ENCODE measurements at regions not wholly inside any gene's neighbourhood (a gene's known extent, or its start where the extent isn't known, plus 50 kb on each side); places are given as distances from the start of the nearest gene placed in this dataset.
"Not testable (repeated sequence)": the region's sequence is repeated elsewhere in the genome, so short reads cannot be mapped to it uniquely, and the experiment has no call there.

DNA sequence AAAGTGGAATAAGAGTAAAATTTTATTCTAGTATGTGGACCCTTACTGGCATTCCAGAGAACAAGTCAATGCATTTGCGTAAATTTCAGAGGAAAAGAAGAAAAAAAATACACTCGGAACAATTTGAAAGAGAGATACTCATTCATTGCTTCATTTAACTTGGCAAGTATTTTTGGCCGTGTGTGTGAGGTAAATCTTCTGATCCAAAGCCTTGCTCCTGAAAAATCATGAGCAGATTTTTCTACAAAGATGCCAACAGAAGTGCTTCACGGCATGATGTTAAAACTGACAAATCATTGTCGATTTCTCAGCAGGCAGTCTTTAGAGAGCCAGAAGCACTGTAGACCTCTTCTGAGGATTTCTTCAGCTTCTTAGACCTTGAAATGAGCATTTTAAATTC is 194.0 kb downstream of the COX18 start:
- DNase-seq (ENCODE audit: low spot score) = no peak

- no peak for DNase-seq (ENCODE audit: low spot score)
These were observed 194.4 kb downstream of the COX18 start for GRCh38 chr4:72875138-72875537.

DNA sequence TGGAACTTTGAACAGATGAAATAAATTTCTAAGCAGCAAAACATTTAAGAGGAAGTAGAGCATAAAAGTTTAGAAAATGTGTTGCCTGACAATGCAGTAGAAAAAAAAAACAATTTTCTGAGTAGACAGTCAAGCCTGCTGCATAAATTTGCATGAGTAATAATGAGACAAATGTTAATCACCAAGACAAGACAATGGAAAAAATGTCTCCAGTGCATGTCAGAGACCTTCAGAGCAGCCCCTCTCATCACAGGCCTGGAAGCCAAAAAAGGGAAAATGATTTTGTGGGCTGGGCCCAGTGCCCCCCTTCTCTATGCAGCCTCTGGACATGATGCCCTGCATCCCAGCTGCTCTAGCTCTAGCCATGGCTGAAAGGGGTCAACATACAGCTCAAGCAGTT is 204.6 kb downstream of the COX18 start:
- DNase-seq (ENCODE audit: low spot score) = no peak

- DNase-seq (ENCODE audit: low spot score) = not testable (repeated sequence)
These were observed 205.2 kb downstream of the COX18 start for GRCh38 chr4:72864277-72864676.

- no peak for DNase-seq (ENCODE audit: low spot score)
These were observed 208.8 kb downstream of the COX18 start for GRCh38 chr4:72860766-72861165.

DNA sequence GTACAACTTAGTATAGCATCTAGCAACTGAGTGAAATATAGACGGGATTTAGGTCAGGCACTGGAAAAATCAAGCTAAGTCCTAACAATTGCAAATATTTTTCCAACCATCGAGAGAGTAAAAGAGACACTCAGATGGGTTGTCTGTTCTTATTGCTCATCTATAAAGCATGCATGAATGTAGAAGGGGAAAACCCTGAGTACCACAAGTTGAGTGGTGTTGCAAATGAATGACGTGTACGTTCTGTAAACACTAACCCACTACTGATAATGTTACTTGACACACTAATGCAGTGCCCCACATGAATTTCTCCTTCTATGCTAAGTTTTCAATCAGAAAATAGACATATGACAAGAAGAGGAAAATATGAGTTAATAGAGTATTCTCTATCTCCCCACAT is 211.2 kb downstream of the COX18 start:
- DNase-seq (ENCODE audit: low spot score) = no peak

DNA sequence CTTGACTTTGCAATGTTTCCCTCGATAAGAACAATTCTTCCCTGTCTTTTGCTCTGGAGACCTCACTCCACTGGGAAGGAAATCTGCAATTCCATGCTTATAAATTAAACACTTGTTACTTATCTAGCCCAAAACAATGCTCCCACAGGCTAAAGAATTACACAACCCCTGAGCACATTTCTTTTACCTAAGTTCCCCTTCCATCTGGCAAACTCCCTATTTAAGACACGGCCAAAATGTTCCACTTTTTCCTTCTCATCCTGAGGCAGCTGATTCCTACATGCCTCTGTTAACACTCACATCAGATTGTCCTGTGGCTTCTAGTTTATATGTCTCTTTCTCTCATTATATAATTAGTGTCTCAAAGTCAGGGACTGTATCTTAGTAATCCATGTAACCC is 211.7 kb downstream of the COX18 start:
- no peak for DNase-seq (ENCODE audit: low spot score)

GRCh38 chr4:72857216-72857615 is 212.3 kb downstream of the COX18 start:
- DNase-seq (ENCODE audit: low spot score) = no peak

DNA sequence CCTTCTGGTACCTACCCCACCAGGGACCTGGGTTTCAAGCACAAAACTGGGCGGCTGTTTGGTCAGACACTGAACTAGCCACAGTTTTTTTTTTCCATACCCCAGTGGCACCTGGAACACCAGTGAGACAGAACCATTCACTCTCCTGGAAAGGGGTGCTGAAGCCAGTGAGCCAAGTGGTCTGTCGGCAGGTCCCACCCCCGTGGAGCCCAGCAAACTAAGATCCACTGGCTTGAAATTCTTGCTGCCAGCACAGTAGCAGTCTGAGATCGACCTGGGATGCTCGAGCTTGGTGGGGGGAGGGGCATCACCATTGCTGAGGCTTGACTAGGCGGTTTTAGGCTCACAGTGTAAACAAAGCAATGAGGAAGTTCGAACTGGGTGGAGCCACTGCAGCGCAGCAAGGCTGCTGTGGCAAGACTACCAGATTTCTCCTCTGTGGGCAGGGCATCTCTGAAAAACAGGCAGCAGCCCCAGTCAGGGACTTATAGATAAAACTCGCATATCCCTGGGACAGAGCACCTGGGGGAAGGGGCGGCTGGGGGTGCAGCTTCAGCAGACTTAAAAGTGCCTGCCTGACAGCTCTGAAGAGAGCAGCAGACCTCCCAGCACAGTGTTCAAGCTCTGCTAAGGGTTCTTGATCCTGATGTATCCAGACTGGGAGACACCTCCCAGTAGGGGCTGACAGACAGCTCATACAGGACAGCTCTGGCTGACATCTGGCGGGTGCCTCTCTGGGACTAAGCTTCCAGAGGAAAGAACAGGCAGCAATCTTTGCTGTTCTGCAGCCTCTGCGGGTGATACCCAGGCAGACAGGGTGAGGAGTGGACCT is 223.0 kb downstream of the COX18 start:
- DNase-seq (ENCODE audit: low spot score) = no peak

DNA sequence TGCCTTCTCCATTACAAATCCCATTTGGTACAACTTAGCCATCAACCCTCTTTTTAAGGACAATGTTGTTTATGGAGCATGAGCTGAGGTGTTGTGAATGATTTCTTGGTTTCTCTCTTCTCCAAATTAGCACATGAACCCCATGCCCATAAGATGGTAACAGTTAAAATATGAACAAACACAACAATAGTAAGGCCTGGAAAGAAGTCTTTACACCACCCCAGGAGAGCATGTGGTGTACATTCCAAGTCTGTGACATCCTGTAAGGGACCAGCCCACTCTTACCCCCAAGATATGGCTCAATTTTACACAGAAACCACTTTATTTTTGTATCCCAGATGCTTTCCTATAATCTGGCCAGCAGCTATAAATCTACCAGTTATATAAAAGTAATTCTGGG is 226.1 kb downstream of the COX18 start:
- DNase-seq (ENCODE audit: low spot score) = no peak

- no peak for DNase-seq (ENCODE audit: low spot score)
These were observed 227.2 kb downstream of the COX18 start for GRCh38 chr4:72842323-72842722.

- not testable (repeated sequence) for DNase-seq (ENCODE audit: low spot score)
These were observed 229.3 kb downstream of the COX18 start for GRCh38 chr4:72840166-72840565.

DNA sequence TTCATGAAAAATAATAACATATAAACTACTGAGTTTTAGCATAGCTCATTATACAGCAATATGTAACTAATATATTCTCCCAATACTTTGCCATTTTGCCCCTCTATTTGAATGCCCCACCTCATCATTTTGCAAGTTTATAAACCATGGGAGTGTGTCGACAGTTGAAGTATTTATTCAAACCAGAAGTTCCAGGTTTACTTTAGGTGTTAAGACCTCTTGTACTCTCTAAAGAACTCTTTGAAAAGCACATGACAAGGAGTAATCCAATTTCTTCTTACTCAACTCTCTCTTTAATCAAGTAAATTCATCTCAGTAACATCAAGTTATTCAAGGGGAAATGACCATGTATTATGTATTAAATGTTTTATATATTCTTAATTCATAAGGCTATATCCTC is 240.7 kb downstream of the COX18 start:
- DNase-seq (ENCODE audit: low spot score) = no peak

DNA sequence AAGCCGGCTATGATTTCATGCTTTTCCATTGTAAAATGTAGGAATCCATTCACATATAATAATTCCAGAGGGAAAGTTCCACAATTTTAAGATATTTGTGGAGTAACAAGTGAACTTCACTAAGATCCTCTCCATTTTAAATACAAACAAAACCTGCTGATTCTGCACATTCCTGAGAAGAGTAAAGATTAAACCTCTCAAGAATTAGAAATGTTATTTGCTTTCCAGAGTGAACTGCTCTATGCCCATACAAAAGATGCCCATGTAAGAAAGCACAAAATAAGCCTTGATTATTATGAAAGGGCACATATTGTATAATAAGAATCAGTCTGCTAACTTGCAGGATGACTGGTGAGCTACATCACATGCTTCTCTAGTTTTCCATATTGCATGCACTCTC is 241.5 kb downstream of the COX18 start:
- no peak for DNase-seq (ENCODE audit: low spot score)

DNA sequence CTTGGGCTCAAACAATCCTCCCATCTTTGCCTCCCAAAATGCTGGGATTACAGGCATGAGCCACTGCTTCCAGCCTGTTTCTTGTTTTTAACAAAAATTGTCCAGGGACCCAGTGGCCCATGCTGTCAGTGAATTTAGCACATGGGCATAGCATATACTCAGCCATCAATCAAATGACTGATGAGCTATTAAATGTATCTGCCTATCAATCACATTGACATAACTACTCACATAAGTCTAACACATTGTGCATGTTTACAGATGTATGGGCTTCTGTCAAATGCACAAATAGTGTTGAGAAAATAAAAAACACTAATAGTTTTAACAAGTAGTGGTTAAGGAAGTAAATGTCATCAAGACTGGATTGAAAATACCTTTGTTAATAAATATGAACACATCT is 249.4 kb downstream of the COX18 start:
- DNase-seq (ENCODE audit: low spot score) = no peak

DNA sequence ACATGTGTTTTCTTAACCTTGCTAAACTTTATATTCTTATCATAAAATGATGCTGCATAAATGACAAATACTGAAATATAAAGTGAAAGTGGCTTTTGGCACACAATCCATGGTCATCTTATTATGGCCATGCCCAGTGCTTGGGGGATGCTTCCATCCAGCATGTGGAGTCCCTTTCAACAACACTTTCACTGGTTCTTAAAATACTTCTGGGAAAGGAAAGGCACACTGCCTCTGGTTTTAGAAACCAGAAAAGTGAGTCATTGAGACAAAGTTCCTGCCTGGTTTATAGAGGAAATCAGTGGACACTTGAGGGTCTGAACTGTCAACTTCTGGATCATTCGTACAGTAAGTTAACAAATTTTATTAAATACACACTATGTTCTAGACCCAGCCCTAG is 248.0 kb upstream of the ADAMTS3 start:
- no peak for DNase-seq (ENCODE audit: low spot score)

DNA sequence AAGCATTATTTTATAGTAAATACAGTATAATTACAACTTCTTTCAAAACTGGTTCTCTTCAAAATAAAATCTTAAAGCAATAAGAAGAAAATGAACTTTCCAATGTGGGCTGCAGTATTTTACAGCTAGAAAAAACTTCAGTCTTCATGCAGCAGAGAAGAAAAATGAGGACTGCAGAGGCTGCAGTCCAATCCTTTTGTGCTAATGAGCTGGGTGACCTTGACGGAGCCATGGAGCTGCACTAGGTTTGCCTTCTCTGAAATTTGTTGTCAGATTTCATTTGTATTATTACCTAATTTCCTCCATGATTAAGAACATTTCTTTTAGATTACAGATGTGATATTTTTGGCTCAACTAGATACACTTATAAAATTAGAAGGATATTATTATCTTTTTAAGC is 245.2 kb upstream of the ADAMTS3 start:
- no peak for DNase-seq (ENCODE audit: low spot score)

GRCh38 chr4:72809208-72809607 is 240.2 kb upstream of the ADAMTS3 start:
- no peak for DNase-seq (ENCODE audit: low spot score)

- no peak for DNase-seq (ENCODE audit: low spot score)
These were observed 236.3 kb upstream of the ADAMTS3 start for GRCh38 chr4:72805284-72805683.

DNA sequence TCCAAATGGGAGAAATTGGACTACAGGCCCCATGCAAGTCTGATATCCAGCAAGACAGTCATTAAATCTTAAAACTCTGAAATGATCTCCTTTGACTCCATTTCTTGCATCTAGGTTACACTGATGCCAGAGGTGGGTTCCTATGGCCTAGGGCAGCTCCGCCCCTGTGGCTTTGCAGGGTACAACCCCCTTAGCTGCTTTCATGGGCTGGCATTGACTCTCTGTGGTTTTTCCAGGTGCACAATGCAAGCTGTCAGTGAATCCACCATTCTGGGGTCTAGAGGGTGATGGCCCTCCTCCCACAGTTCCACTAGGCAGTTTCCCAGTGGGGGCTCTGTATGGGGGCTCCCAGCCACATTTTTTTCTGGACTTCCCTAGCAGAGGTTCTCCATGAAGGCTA is 228.5 kb upstream of the ADAMTS3 start:
- no peak for DNase-seq (ENCODE audit: low spot score)

GRCh38 chr4:72791054-72791453 is 222.0 kb upstream of the ADAMTS3 start:
- DNase-seq (ENCODE audit: low spot score) = no peak

DNA sequence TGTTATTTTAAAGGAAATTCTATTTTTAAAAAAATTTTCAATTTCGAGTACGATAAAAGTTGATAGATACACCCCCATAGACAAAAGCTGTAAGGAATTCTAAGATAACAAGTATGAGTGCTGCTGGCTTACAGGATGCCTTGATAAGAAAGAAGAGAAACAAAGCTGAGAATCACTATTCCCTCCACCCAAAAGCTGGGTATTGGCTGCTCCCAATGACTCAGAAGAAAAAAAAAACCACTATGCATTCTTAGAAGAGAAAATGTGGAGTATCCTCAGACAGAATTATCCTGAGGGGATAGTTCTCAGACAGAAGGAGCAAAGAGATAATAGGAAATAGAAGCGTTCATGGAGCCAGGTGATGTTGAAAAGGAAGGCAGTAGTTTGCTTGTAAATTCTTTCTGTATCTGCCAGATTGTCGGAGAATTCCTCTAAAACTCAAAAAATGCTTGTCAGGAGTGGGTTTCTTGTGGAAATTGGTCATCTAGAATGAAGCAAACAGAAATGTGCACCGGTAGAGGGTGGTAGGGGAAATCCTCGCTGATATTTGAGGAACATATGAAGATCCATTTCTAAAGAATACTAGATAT is 217.5 kb upstream of the ADAMTS3 start:
- DNase-seq (ENCODE audit: low spot score) = no peak

- no peak for DNase-seq (ENCODE audit: low spot score)
These were observed 210.2 kb upstream of the ADAMTS3 start for GRCh38 chr4:72779241-72779640.

GRCh38 chr4:72777436-72777835 is 208.4 kb upstream of the ADAMTS3 start:
- no peak for DNase-seq (ENCODE audit: low spot score)
